ENCODE measurements at regions not wholly inside any gene's neighbourhood (a gene's known extent, or its start where the extent isn't known, plus 50 kb on each side); places are given as distances from the start of the nearest gene placed in this dataset.
"Not testable (repeated sequence)": the region's sequence is repeated elsewhere in the genome, so short reads cannot be mapped to it uniquely, and the experiment has no call there.

GRCh38 chr5:3341446-3342240 is 254.0 kb upstream of the IRX1 start:
- DNase-seq (ENCODE audit: low spot score), result no peak

DNA sequence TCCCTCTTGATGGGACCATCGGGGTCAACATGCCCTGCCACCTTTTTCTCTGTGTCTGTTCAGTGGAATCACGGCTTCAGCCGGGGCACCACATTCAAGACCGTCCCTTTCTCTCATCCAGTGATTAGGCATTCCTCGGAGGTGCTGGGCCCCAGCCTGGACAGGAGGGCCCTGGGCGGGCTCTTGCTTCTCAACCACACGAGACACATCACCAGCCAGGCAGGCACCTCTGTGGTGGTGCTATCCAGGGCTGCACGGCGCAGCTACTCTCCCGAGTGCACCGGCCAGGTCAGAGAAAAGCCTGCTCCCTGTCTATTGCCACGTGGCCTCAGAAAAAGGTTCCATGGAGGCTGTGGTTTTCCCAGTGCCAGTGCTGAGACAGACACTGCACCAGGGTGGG is 255.2 kb upstream of the IRX1 start:
- no peak for DNase-seq (ENCODE audit: low spot score)

- DNase-seq (ENCODE audit: low spot score), result no peak
Measured at GRCh38 chr5:3339798-3340115, 255.9 kb upstream of the IRX1 start.

- DNase-seq (ENCODE audit: low spot score), result no peak
Measured at GRCh38 chr5:3339092-3339797, 256.4 kb upstream of the IRX1 start.

DNA sequence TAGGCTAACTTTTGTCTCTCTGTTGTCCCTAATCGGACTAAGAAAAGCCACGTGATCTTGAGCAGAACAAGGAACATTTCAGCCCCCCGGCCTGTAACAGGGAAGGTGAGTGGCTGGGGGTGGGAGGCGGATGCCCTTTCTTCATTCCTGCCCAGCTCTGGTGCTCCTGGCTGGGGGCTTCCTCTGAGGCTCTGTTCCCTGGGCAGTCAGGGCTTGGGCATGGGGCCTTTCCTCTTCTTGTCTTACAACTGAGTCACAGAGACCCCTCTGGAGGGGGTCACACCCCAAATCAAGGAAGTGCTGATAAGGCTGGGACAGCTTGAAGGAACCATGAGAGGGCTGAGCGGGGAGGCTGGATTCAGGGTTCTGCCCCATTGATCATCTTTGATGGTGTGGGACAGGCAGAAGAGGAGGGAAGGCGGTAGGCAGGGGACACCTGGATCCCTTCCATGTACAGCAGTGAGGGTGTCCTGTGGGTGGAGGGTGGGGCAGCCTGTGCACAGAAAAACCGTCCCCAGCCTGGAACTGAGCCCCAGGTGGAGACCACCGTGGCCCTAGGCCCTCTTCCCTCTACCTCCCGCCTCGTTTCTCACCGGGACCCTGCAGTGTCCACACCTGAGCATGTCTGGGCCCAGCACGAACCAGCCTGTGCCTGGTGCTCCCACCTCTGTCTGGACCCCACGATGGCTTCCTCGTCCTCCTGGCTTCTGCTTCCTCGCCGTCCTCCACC is 257.7 kb upstream of the IRX1 start:
- no peak for DNase-seq (ENCODE audit: low spot score)

DNA sequence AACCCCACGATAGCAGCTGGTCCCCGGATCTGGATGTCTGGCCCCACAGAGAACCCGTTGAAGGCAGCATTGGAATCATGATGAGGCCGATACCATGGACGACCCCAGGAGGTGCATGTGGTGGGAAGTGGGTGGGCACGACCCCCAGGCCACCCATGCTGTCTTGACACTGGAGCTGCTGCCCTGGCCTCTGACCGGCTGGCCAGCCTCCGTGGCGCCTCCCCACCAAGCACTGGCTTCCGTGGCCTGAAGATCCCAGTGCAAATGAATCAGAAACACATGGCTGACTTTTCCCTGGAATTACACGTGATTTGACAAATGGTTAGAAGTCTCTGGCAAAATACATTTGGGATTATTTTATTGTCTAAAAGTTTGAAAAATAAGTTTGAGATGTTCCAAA is 259.0 kb upstream of the IRX1 start:
- DNase-seq (ENCODE audit: low spot score), result no peak

- no peak for DNase-seq (ENCODE audit: low spot score)
Measured at GRCh38 chr5:3335301-3335700, 260.3 kb upstream of the IRX1 start.

DNA sequence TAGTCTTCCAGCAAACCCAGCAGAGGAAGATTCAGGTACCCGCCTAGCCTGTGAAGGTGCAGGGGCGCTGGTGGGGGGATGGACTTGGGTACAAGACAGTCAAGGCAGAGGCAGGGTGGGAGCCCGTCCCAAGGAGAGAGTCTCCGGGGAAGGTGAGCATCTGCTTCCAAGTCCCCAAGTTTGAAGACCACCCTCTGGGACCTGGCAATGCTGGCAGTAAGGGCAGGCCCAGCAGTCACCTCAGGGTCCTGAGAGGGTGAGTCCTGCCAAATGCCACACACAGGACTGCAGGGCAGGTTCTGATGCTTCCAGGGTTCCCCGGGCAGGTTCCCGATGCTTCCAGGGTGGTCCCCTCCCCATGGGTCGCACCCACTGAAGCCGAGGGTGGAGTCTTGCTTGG is 261.8 kb upstream of the IRX1 start:
- no peak for DNase-seq (ENCODE audit: low spot score)

DNA sequence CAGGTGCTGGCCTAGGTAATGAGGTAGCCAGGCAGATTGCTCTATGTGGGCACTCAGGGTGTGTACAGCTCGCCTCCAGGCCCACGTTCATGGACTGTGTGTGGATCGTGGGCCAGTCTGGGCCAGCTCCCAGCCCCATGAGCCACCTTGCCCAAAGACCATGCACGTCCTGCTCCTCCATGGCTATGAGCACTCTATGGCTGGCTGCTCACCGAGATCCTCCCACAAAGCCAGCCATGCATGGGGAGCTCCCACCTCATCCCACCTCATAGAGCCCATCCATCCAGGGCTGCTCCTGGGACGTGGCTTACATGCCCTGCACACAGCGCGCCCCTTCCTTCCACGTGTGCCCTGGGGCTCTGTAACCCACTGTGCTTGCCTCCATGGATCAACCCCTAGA is 262.5 kb upstream of the IRX1 start:
- DNase-seq (ENCODE audit: low spot score), result no peak

DNA sequence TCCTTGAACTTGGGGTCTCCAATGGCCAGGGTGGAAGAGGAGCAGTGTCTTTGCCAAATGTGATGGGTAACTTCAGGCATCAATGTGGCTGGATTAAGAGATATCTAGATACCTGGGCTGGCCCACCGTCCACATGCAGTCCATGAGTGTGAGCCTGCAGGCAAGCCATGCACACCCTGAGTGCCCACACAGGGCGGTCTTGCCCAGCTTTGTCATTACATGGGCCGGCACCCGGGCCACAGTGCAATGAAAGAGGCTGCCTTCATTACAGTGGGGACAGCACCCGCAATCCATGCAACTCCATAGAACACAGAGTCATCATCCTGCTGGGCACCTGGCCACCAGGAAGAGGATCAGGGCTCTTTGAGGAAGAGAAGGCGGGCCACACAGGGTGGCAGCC is 263.8 kb upstream of the IRX1 start:
- no peak for DNase-seq (ENCODE audit: low spot score)

DNA sequence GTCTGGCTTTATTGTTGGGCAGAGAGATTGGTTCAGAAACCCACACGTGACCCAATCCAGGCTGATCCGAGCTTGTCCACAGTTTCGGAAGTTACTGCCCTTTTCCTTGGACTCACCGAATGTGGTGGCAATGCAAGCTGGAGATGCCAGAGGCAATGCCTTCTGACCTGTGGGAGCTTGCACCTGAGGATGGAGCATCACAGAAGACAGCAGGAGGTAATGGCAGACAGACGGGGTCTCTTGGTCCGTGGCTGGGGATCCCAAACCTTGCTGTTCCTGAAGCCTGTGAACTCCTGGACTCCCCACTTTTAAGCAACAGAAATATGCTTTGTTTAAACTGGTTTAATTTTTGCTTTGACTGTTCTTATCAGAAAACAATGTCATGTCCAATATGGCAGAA is 265.2 kb upstream of the IRX1 start:
- no peak for DNase-seq (ENCODE audit: low spot score)

DNA sequence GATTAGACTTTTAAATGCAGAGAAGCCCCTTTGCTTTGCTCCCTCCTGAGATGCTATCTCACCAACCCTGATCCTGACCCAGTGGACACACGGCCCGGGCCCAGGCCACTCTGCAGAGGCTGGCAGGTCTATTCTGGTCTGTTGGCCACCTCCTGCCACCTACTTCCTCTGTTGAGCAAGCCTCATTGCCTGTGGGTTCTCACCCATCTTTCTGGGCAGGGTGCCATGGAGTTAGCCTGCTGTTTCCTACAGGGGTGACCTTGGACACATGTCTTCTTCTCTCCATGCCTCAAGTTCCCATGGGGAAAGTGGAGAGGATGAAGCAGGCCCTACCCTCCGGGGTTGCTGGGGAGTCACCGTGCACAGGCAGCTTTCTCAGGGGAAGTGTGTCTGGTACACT is 266.2 kb upstream of the IRX1 start:
- DNase-seq (ENCODE audit: low spot score), result no peak

DNA sequence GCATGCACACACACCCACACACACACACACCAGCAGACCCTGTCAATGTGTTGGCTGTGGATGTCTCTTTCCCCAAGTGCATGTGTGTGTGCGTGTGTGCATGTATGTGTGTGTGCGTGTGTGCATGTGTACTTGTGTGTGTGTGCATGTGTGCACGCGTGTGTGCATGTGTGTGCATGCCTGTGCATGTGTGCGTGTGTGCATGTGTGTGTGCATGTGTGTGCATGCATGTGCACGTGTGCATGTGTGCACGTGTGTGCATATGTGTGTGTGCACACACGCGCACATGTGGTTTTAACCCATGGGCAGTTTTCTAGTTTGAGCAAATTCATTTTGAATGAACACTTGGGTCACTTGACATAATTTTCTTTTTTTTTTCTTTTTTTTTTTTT is 268.8 kb upstream of the IRX1 start:
- DNase-seq (ENCODE audit: low spot score), result no peak

GRCh38 chr5:3325972-3326840 is 269.4 kb upstream of the IRX1 start:
- DNase-seq (ENCODE audit: low spot score), result no peak

DNA sequence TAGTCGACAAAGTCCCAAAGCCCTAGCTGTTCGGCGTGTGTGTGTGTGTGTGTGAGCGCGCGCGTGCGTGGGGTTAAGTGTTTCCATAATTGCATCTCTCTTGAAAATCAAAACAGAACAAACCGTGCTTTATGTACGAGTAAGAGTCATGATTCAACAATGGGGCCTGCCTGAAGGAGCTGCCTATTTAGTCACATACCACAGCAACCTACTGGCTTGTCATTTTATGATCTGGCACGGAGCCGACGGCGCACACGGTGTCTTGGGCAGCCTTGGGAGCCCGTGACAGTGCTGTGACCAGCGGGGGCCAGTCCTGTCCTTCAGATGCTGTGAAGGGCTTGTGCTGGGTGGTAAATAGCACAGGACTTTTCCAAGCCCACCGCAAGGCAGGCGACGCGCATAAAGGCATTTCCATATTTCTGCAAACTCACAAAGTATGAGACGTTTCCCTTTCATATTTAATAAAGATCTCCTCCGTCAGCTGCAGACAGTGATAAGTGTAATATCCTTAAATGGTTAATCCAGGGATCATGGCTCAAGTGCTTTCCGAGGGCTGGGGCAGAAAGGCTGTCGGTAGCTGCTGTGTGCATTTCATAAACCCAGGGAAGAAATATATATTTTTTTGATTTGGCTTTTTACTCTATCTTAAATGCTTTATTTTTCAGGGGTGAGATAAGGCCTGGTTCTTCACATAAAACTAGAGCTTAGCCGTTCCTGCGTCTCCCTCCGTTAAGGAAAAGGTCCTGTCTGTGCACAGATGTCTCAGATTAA is 270.2 kb upstream of the IRX1 start:
- DNase-seq (ENCODE audit: low spot score), result no peak

DNA sequence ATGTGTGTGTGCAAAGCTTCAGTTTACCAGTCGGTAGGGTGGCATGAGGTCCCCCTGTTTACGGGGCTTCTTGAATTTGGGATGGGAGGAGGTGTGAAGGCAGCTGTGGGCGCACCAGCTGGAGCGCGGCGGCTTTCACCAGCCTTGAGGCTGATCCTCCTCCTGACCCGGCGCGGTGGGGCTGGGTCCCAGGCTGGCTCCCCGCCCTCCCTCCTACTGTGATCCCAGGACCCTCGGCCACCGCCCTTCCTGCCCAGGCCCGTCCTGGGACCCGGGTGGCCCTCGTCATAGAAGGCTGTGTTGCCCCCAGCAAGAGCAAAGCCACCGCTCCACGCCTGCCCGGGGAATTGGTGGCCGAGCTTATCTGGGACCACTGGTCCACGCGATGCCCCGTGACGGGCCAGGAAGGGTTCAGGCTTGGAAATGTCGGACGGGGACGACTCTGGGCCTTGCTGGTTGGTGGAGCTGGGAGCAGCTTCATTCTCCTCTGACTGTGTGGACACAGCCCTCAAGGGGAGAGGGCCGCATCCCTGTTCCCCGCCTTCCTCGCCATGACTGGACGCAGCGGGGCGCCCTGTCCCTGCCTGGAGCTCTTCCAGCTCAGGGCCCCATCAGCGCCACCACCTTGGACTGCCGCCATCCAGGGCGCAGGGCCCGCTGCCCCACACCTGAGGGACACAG is 271.1 kb upstream of the IRX1 start:
- DNase-seq (ENCODE audit: low spot score), result no peak

- not testable (repeated sequence) for DNase-seq (ENCODE audit: low spot score)
Measured at GRCh38 chr5:3323966-3324365, 271.7 kb upstream of the IRX1 start.

DNA sequence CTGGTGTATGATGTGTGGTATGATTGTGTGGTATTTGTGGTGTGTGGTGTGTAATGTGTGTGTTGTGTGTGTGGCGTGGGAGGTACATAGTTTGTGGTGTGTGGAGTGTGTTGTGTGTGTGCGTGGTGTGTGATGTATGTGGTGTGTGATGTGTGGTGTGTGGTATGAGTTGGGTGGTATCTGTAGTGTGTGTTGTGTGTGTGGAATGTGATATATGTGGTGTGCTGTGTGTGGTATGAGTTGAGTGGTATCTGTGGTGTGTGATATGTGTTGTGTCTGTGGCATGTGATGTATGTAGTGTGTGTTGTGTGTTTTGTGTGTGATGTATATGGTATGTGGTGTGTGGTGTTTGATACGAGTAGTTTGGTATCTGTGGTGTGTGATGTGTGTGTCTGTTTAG is 272.5 kb upstream of the IRX1 start:
- DNase-seq (ENCODE audit: low spot score), result no peak

GRCh38 chr5:3322642-3323041 is 273.0 kb upstream of the IRX1 start:
- DNase-seq (ENCODE audit: low spot score), result no peak

GRCh38 chr5:3321923-3322322 is 273.7 kb upstream of the IRX1 start:
- DNase-seq (ENCODE audit: low spot score), result no peak

Data from GM03348 (cell line).